Fibroblast of villous mesenchyme (primary cell): ENCODE measurements at regions not wholly inside any gene's neighbourhood (a gene's known extent, or its start where the extent isn't known, plus 50 kb on each side); places are given as distances from the start of the nearest gene placed in this dataset.

Source experiments
- DNase-seq: peaks from one replicate; pipeline ENCODE4 v3.0.0-alpha.2; 2010; ENCODE audit warnings: low read depth
- H3K4me3 ChIP-seq: 2 replicates; pipeline ENCODE4 v1.5.1; 2011; ENCODE audit warnings: low read depth, mild to moderate bottlenecking, low read length
- CTCF ChIP-seq: IDR thresholded peaks from 2 replicates; pipeline ENCODE4 v1.5.1; 2012; ENCODE audit warnings: low read depth, mild to moderate bottlenecking, low read length; ENCODE audit not compliant: insufficient read depth

GRCh38 chr17:72219824-72220493 is 99.1 kb downstream of the SOX9 start:
- no peak overlapping the region for H3K4me3 ChIP-seq
- no peak for DNase-seq
- TF ChIP-seq CTCF: no peak

- no peak overlapping the region for H3K4me3 ChIP-seq
- no peak for DNase-seq
- TF ChIP-seq CTCF: no peak
Measured at GRCh38 chr17:72222661-72223380, 102.0 kb downstream of the SOX9 start.

GRCh38 chr17:72223866-72224291 is 103.1 kb downstream of the SOX9 start:
- DNase-seq: no peak
- TF ChIP-seq CTCF: no peak
- H3K4me3 ChIP-seq: no peak overlapping the region

- no peak for DNase-seq
- no peak for TF ChIP-seq CTCF
Measured at GRCh38 chr17:72226322-72226721, 105.5 kb downstream of the SOX9 start.

GRCh38 chr17:72233986-72234385 is 113.2 kb downstream of the SOX9 start:
- H3K4me3 ChIP-seq: no peak overlapping the region

More at GRCh38 chr17:72226322-72226721, 105.5 kb downstream of the SOX9 start:
- no peak overlapping the region for H3K4me3 ChIP-seq

GRCh38 chr17:72234985-72235384 is 114.2 kb downstream of the SOX9 start:
- DNase-seq: no peak
- no peak overlapping the region for H3K4me3 ChIP-seq
- no peak for TF ChIP-seq CTCF

More at GRCh38 chr17:72233986-72234385, 113.2 kb downstream of the SOX9 start:
- no peak for TF ChIP-seq CTCF
- peak; percentile 44 for DNase-seq
